CD4-positive, alpha-beta T cell treated with Interleukin-4 for 4 hours (primary cell): ENCODE measurements at regions not wholly inside any gene's neighbourhood (a gene's known extent, or its start where the extent isn't known, plus 50 kb on each side); places are given as distances from the start of the nearest gene placed in this dataset.

ENCODE experiments used
- DNase-seq: peaks from one replicate; pipeline ENCODE4 v3.0.0-alpha.2; 2020

DNA sequence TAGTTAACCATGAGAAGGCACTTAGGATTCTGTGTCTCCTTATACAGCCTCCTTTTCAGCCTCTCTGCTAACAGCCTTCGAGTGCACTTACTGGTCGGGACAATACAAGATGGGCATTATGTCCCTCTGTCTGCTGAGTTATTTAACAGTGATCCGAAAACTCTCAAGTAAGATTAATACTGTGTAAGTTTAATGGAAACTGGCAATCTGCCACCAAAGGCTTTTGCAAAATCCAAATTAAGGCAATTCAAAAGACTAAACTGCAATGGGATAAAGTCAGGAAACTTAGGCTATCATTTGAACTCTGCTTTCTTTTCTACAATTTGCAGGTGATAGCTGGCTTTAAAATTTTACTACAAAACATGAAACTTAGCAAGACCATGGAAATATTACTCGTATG lies 477.8 kb downstream of the TFEC start:
- DNase-seq = no peak

- no peak for DNase-seq
Measured at GRCh38 chr7:115549910-115550309, 480.7 kb downstream of the TFEC start.

DNA sequence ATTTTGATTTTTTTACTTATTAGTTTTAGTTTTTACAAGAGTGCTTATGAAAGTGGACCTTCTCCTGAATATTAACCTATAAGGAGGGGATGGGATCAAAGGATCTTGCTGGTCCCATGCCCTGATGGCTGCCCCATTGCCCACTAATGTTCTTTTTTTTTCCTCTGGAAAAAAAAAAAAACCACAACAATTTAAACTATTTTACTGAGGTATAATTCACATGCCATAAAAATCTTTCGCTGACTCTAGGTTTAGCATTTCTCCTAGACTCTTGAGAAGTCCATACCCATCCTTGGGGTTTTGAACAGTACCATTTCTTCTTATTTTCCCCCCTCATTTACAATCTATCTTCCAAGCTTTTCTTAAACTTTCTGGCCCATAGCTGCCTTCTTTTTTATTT lies 481.8 kb downstream of the TFEC start:
- DNase-seq = no peak

GRCh38 chr7:115546790-115547189 lies 483.8 kb downstream of the TFEC start:
- DNase-seq = no peak

DNA sequence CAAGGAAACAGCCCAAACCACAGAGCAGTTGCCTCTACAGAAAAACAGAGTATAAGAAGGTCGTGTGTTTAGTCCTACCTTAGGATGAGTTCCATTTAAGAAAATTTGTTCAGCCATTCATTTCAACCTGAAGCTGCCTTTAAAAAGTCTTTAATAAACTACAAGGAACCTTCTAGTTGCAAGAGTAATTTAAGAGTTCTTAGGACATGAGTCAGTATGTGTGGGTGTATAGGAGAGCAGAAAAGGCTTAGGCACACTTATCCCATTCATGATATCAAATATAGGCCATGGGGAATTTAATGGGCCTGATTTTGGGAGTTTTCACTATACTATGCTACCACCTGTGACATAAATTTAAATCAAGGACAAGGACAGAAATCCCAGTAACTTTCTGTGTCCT lies 496.8 kb downstream of the TFEC start:
- DNase-seq = no peak

DNA sequence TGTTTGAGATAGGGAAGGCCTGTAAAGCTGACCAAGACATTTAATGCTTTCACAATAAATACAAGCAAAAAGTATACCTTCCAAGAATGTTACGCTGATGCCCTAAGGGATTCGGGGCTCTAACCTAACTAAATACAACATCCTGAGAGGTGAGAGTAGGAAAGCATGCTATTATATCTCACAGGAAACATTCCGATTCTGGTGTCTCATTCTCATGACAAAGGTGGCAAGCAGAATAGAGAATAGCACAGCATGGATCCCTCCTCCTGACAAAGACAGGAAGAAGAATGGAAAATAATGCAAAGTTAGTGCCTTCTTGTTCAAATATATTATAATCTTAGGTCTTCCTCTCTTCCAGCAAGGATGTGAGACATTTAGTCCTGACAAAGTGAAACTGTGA lies 504.3 kb downstream of the TFEC start:
- no peak for DNase-seq

GRCh38 chr7:115522174-115522573 lies 508.4 kb downstream of the TFEC start:
- no peak for DNase-seq

DNA sequence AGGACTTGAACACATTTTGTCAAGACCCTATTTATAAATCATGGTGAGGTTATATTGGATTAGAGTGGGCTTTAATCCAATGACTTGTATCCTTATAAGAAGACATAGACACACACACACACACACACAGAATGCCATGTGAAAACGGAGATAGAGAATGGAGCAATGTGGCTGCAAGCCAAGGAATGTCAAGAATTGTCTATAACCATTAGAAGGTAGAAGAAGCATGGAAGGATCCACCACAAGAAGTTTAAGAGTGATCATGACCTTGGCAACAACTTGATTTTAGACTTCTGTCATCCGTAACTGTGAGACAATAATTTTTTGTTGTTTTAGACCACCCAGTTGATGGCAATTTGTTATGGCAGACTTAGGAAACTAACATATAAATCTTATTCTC lies 514.2 kb downstream of the TFEC start:
- DNase-seq = no peak

DNA sequence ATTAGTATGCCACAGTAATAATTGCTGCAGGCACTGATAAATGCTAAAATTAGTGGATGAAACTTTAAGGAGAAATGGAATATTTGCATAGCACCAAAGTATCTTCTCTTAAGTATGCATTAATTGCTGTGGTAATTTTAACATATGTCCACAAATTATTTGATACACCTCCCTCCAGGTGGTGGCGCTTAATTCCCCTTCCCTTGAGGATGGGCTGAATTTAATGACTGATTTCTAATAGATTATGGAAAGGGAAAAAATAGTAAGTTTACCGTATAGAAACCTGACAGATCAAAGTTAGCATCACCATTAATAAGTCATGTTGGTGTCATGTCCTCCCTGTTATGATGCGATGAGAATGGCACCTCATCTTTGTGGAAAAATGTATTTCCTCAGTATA lies 519.2 kb downstream of the TFEC start:
- DNase-seq = no peak

- DNase-seq = no peak
Measured at GRCh38 chr7:115505136-115505535, 525.4 kb downstream of the TFEC start.

GRCh38 chr7:115499956-115500355 lies 530.6 kb downstream of the TFEC start:
- no peak for DNase-seq

DNA sequence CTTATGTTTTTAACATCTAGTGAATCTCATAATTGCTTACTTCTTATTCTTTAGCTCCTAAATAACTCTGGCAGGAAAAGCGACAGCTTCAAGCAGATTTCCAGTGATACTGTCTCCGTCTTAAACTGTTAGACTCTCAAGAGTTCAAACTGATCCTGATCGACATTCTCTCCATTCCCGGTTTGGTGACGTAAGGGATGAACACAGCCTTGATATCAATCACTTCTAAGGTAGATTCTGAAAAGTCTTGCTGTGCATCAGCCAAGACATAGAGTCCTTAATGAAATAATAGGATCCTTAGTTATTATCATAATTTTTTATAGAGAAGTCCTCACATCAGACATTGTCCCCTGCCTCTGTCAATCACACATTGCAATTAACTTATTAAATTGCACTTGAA lies 534.6 kb downstream of the TFEC start:
- DNase-seq = no peak

DNA sequence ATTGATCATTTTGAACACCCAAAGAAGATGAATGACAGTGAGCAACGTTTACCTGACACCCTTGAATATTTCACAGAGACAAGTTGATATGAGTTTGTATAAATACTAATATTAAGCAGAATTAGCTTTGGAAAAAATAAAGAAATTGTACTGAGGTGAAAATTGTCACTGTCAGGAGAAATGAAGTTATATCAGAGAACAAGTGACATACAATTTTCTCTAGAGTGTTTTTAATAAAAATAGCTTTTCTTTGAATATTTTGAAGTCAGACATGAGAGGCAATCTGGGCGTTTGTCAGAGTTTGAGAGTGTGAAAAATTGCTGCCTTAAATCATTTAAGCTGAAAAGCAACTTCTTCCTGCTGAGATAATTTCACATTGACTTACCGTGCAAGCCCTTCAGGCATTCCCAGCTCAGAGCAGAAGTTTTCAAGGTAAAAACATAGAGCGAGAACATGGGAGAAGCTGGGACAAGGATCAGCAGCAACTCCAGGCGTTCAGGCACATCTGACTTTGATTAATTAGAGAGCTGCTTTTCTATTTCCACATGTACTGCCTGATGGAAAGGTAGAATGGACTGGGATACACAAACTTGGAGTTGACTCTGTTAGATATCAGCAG lies 535.9 kb downstream of the TFEC start:
- DNase-seq = no peak

GRCh38 chr7:115493381-115493780 lies 537.2 kb downstream of the TFEC start:
- DNase-seq = no peak

DNA sequence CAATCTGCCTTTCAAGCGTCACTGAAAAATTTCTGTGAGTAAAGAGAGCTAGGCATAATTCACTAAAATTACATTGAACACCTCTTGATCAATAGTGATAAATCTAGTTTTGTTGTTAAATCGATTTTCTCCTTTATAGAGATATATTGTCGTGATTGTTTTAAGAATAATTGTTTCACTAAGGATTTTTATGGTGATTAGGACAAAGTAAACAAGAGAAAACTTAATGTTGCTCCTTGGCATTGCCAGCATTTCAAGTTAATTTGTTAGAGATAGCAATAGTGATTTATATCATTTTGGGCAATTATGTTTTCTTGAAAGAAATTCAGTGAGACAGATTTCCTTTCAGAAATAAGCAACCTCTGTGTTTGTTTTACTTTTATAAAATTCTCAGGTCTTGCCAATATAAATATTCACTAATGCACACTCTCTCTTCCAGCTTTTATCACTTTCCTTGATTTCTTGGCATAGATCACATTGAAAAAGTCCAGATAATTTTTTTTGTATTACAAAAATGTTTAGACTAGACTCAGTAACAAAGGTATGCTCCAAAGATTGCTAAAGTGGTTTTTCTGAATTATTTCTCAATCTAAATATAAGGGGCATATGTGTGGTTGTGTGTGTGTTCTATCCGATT lies 538.7 kb downstream of the TFEC start:
- no peak for DNase-seq

DNA sequence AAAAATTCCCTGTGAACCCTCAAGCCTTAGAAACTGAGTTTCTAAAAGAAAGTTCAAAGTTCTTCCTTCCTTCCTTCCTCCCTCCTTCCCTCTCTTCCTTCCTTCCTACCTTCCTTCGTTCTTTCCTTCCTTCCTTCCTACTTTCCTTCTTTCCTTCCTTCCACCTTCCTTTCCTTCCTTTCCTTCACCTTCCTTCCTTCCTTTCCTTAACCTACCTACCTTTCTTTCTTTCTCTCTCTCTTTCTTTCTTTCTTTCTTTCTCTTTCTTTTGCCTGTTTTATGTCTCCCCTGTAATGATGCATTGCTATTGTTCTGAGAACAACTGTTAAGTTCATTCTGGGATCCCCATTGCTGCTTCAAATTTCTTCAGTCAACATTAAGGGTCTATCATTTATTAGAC lies 551.1 kb downstream of the TFEC start:
- no peak for DNase-seq

GRCh38 chr7:115478426-115478825 lies 552.1 kb downstream of the TFEC start:
- DNase-seq = no peak

DNA sequence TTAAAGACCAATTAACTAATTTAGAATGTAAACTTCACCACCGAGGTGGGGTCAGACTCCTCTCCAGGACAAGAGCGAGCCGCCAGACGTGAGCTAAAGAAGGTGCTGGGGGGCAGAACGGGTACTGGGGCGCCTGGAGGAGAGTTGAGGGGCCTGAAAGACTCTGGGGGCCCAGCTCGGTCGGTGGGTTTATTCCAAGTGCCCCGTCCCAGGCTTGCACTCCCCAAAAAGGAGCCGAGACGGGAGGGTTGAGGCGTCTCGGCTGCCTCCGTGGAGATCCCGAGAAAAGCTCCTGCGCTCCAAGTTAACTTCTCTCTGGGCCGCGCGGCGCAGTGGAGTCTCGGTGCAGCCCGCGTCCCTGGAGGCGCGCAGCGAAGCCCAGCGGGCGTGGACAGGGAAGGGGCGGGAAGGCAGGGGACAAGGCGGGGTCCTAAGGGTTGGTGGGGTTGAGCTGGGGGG lies 553.3 kb downstream of the TFEC start:
- no peak for DNase-seq

DNA sequence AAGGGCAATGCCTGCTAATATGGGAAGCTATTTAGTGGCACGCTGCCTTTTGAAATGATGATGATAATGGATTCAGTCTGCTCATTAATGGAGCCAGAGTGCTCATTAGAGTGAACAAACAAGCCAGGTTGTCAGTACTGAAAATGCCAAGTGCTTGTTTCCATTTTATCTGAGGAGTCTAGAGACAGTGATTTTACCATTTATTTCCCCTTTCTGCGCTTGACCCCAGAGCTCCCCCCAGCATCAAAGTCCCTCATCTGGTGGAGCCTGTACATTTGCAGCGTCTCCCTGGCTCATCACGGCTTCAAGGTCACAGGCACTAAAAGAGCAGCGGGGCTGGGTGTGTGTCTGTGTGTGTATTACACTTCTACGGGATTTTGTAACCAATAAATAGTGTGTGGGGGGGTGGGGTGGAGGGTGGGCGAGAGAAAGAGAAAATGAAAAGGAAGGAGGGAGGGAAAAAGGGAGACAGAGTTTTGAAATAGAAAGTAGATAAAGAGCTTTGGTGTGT lies 553.8 kb downstream of the TFEC start:
- no peak for DNase-seq

DNA sequence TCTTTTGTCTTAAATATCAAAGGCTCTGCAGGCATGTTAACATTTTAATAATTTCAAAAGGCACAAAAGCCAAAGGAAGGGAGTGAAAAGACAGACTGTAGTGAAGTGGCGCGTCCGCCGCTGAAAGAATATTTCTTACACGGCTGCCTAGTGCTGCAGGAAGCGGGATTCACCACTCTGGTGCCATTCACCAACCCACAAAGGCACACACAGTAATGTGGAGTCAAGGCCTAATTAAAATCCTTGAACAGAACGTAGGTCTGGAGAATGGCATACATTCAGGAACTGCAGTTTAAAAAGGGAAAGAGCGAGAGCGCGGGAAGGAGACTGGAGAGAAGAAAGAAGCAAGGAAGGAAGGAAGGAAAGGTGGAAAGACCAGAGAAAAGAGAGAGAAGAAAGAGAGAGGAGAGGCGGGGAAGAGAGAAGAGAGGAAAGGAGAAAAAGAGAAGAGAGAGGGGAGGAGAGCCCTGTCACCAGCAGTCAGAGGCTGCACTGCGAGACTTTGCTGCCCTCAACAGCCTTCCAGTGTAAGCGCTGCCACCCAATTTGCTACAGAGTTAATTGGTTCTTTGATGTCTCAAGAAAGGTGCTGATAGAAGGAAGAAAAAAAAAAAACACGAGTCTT lies 554.0 kb downstream of the MDFIC start:
- DNase-seq = peak; percentile 9

- no peak for DNase-seq
Measured at GRCh38 chr7:115475206-115475605, 553.3 kb downstream of the MDFIC start.

GRCh38 chr7:115474137-115474536 lies 552.2 kb downstream of the MDFIC start:
- DNase-seq = no peak

DNA sequence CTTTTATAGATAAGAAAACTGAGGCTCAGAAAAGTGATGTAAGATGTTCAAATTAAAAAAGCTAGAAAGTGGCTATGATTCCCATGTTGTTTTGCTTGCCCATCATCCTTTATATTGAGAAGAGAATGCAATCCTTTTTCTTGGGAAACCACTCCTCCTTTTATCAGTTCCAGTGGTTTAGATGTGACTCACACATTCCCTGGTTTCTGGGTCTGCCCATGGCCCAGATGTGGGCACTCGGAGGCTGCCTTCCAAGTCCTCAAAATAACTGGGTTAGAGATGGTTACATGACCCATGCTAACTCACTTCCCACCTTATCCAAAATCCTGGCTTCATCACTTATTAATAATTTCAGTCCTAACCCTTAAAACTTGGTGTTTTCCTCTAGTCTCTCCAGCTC lies 550.0 kb downstream of the MDFIC start:
- no peak for DNase-seq

GRCh38 chr7:115462301-115463015 lies 540.6 kb downstream of the MDFIC start:
- no peak for DNase-seq
